MM.1S (cell line): ENCODE measurements at regions not wholly inside any gene's neighbourhood (a gene's known extent, or its start where the extent isn't known, plus 50 kb on each side); places are given as distances from the start of the nearest gene placed in this dataset.

Experiments used
- CTCF ChIP-seq: fragments of 300-600 bp; sonication (generic); IDR thresholded peaks from 2 replicates; pipeline ENCODE4 v1.5.1; 2016; ENCODE audit warnings: antibody characterized with exemption, low read length, mixed read lengths
- EZH2 ChIP-seq: fragments of 300-600 bp; sonication (generic); optimal IDR thresholded peaks from 2 replicates; pipeline ENCODE3; 2017; ENCODE audit warnings: low read depth, mild to moderate bottlenecking, antibody characterized with exemption, low read length, mixed read lengths

DNA sequence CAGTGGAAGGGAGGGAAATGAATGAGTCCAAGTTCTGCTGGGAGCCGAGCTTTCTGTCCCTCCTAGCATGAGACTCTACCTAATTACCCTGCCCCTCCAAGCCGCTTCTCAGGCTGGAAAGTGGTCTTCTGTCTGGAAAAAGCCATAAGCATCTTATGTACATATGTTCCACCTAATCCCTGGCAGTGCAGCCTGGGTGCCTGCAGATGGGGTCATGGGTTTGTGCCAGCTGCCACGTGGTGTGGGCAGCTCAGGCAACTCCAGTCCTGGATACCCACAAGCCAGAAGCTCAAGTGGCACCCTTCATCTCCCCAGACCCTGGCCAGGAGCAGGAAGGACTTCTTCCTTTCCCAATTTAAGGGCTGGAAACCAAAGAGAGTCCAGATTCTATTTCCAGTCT lies 253.1 kb downstream of the LY86 start:
- TF ChIP-seq EZH2 (no peak), CTCF (no peak)
